Cardiac muscle cell (in vitro differentiated cells and primary cell): ENCODE measurements at regions not wholly inside any gene's neighbourhood (a gene's known extent, or its start where the extent isn't known, plus 50 kb on each side); places are given as distances from the start of the nearest gene placed in this dataset.

ENCODE experiments used
- DNase-seq, 2 donors: peaks; one replicate each; pipeline versions ENCODE4 v3.0.0 to v3.0.0-alpha.2; 2010 to 2017; ENCODE audit warnings: low read depth in 1 of 2, low spot score in 1 of 2
- H3K27ac ChIP-seq: fragments of 200-600 bp; sonication (generic); 2 replicates; pipeline ENCODE4 v1.5.1; 2016
- H3K27me3 ChIP-seq: fragments of 200-600 bp; sonication (generic); 2 replicates; pipeline ENCODE4 v1.6.0; 2016; ENCODE audit warnings: control low read depth
- H3K36me3 ChIP-seq: fragments of 200-600 bp; sonication (generic); 2 replicates; pipeline ENCODE4 v1.5.1; 2016; ENCODE audit warnings: control low read depth
- H3K4me1 ChIP-seq: fragments of 200-600 bp; sonication (generic); 2 replicates; pipeline ENCODE4 v1.8.1; 2017; ENCODE audit warnings: low read depth, mild to moderate bottlenecking, mixed run types
- H3K4me3 ChIP-seq: fragments of 200-600 bp; sonication (generic); 2 replicates; pipeline ENCODE4 v1.5.1; 2016; ENCODE audit warnings: mild to moderate bottlenecking
- H3K9me3 ChIP-seq: fragments of 200-600 bp; sonication (generic); 2 replicates; pipeline ENCODE4 v1.5.1; 2017; ENCODE audit warnings: low read depth, mild to moderate bottlenecking, control low read depth
- CTCF ChIP-seq: IDR thresholded peaks from 2 replicates; pipeline ENCODE4 v1.5.1; 2012; ENCODE audit warnings: low read depth, mild to moderate bottlenecking, low read length

GRCh38 chr6:141541581-141542324, 591.0 kb upstream of the GJE1 start:
- Histone ChIP-seq H3K9me3 (no peaks in the 10 kb centered on the region), H3K27me3 (no peaks in the 10 kb centered on the region), H3K4me1 (no peaks in the 10 kb centered on the region), H3K36me3 (no peaks in the 10 kb centered on the region), H3K4me3 (no peak overlapping the region), H3K27ac (no peak overlapping the region)
- no peak for TF ChIP-seq CTCF
- peak in 1 of 2 donors; percentile 29 for DNase-seq

DNA sequence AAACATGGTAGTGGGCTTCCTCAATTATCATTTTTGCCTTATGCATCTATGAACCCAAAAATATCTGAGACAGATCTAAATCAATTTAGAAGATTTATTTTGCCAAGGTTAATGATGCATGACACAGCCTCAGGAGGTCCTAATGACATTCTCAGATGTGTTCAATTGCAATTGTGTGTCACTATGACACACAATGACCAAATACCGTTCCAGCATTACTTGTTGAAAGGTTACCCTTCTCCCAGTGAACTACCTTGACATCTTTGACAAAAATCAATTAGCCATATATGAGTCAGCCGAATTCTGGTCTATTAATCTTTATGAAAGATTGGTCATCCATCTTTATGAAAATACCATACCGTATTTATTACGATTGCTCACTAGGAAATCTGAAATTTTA, 592.5 kb upstream of the GJE1 start:
- no peak for TF ChIP-seq CTCF
- Histone ChIP-seq H3K4me3 (no peak overlapping the region), H3K36me3 (no peaks in the 10 kb centered on the region), H3K4me1 (no peaks in the 10 kb centered on the region), H3K27ac (no peak overlapping the region), H3K27me3 (no peaks in the 10 kb centered on the region), H3K9me3 (no peaks in the 10 kb centered on the region)
- no peak for DNase-seq

GRCh38 chr6:141539617-141540016, 593.1 kb upstream of the GJE1 start:
- no peak for DNase-seq
- Histone ChIP-seq H3K4me3 (no peak overlapping the region), H3K36me3 (no peaks in the 10 kb centered on the region), H3K27ac (no peak overlapping the region), H3K9me3 (no peaks in the 10 kb centered on the region), H3K4me1 (no peaks in the 10 kb centered on the region), H3K27me3 (no peaks in the 10 kb centered on the region)
- TF ChIP-seq CTCF: no peak

GRCh38 chr6:141532211-141532610, 600.5 kb upstream of the GJE1 start:
- no peaks in the 10 kb centered on the region for H3K36me3 ChIP-seq
- no peaks in the 10 kb centered on the region for H3K27me3 ChIP-seq
- no peak for TF ChIP-seq CTCF
- no peak overlapping the region for H3K27ac ChIP-seq
- H3K4me1 ChIP-seq: no peaks in the 10 kb centered on the region
- no peaks in the 10 kb centered on the region for H3K9me3 ChIP-seq
- DNase-seq: no peak
- H3K4me3 ChIP-seq: no peak overlapping the region

DNA sequence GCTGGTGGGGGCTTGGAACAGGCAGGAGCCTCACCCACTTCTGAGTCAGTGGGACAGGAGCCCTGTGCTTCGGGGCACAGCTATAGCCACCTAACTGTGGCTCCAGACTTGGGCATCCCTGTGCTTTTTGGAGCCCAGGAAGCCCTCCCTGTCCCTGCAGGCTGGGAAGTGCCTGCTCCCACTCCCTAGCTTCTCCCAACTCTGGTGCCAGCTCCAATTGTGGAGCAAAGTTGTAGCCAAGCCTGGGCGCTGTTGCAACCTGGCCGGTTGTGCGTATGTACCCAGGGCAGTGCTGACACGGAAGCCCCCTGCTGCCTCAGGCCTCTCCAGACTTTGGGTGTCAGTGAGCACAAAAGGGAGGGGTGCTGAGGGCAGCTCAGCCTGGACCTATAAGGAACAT, 601.7 kb upstream of the GJE1 start:
- H3K4me1 ChIP-seq: no peaks in the 10 kb centered on the region
- no peak for DNase-seq
- H3K27ac ChIP-seq: no peak overlapping the region
- no peak overlapping the region for H3K4me3 ChIP-seq
- no peaks in the 10 kb centered on the region for H3K36me3 ChIP-seq
- H3K27me3 ChIP-seq: no peaks in the 10 kb centered on the region
- H3K9me3 ChIP-seq: no peaks in the 10 kb centered on the region
- TF ChIP-seq CTCF: no peak
